Hepatocyte (in vitro differentiated cells): ENCODE measurements at regions not wholly inside any gene's neighbourhood (a gene's known extent, or its start where the extent isn't known, plus 50 kb on each side); places are given as distances from the start of the nearest gene placed in this dataset.
"Not testable (repeated sequence)": the region's sequence is repeated elsewhere in the genome, so short reads cannot be mapped to it uniquely, and the experiment has no call there.

Experiments
- EZH2phosphoT487 ChIP-seq: fragments of 200-600 bp; sonication (generic); IDR thresholded peaks from one replicate; pipeline ENCODE4 v1.6.1; 2018; ENCODE audit warnings: antibody characterized with exemption, mild to moderate bottlenecking, low read depth, moderate library complexity; ENCODE audit not compliant: unreplicated experiment, severe bottlenecking
- TF ChIP-seq, protein P1 (sequence below): fragments of 200-600 bp; sonication (generic); IDR thresholded peaks from 2 replicates; pipeline ENCODE4 v1.5.1; 2016; ENCODE audit warnings: antibody characterized with exemption, mild to moderate bottlenecking; ENCODE audit not compliant: poor library complexity

DNA sequence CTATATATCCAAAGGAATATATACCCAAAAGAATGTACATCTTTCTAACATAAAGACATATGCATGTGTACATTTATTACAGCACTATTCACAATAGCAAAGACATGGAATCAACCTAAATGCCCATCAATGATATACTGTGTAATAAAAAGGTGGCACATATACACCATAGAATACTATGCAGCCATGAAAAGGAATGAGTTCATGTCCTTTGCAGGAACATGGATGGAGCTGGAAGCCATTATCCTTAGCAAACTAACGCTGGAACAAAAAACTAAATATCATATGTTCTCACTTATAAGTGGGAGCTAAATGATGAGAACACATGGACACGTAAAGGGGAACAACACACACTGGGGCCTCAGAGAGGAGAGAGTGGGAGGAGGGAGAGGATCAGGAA, 365.7 kb upstream of the FTMT start:
- TF ChIP-seq, protein P1, sequence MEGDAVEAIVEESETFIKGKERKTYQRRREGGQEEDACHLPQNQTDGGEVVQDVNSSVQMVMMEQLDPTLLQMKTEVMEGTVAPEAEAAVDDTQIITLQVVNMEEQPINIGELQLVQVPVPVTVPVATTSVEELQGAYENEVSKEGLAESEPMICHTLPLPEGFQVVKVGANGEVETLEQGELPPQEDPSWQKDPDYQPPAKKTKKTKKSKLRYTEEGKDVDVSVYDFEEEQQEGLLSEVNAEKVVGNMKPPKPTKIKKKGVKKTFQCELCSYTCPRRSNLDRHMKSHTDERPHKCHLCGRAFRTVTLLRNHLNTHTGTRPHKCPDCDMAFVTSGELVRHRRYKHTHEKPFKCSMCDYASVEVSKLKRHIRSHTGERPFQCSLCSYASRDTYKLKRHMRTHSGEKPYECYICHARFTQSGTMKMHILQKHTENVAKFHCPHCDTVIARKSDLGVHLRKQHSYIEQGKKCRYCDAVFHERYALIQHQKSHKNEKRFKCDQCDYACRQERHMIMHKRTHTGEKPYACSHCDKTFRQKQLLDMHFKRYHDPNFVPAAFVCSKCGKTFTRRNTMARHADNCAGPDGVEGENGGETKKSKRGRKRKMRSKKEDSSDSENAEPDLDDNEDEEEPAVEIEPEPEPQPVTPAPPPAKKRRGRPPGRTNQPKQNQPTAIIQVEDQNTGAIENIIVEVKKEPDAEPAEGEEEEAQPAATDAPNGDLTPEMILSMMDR, result not testable (repeated sequence)
- TF ChIP-seq EZH2phosphoT487, result not testable (repeated sequence)
